ENCODE measurements at regions not wholly inside any gene's neighbourhood (a gene's known extent, or its start where the extent isn't known, plus 50 kb on each side); places are given as distances from the start of the nearest gene placed in this dataset.

DNA sequence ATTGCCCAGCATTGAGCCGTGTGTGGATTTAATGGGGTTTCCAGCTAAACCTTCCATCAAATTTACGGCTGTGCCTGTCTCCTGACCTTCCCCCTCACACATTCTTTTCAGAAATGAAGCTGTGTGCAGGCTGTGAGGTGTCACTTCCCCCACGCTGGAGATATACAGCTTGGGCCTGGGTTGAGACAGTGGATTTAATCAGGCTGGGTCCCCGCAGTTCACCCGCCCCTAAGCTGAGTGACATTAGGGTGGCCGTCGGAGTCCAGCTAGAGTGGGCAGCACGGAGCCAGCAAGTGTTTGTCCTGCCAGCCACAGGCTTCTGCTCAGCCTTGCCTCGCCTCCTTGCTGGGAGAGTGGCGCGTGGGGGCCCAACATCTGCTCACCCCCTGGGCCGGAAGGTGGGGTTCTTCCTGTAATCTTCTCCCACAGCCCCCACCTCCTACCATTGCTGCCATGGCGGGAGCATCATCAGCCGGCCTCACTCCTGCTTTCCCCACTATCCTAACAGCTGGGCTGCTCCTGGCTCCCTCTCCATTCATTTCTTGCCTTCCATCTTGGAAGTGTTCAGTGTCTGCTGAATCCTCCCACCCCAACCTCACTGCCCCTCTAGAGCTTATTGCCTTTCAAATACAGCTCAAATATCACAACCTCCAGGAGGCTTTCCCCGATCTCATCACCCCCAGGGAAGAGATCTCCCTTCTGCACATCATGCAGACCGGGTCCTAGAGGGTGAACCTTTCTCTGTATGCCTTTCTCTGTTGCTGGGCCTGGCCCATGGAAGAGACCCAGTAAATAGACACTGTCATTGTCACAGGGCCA is 149.0 kb downstream of the GLI2 start:
- no peak for DNase-seq

DNA sequence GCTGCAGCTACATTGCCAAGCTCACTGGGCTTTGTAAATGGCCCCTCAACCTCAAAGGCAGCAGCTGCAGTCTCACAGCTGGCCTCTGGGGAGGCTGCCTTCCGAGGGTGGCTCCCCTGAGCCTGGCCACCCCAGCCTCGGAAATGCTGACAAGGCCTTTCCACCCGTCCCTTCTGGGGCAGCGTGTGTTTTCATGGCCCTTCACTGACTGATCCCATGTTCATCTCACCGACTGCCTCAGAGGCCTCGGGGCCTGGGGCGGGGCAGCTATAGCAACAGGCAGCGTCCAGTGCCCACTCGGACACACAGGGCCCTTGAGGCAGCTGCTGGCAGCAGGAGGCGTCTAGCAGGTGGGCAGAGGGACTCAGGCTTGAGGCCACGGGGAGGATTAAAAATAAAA is 149.7 kb downstream of the GLI2 start:
- DNase-seq, result no peak

DNA sequence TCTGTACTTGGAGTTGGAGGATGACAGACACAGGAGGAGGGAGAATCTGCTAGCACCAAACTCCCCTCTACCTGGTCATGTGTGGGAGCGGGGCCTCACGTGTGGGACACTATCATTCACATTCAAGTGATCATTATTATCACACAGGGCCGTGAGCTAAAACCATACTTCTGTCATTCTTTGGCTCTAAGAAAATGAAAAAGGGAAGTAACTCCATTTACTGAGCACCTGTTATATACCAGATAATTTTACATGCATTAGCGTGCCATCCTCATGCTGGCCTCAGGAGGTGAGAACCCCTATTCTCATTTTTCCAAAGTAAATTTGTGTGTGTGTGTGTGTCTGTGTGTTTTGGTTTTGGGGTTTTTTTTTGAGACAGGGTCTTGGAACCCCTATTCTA is 150.1 kb downstream of the GLI2 start:
- no peak for DNase-seq

- no peak for DNase-seq
Measured at GRCh38 chr2:120886534-120887319, 151.1 kb downstream of the GLI2 start.

DNA sequence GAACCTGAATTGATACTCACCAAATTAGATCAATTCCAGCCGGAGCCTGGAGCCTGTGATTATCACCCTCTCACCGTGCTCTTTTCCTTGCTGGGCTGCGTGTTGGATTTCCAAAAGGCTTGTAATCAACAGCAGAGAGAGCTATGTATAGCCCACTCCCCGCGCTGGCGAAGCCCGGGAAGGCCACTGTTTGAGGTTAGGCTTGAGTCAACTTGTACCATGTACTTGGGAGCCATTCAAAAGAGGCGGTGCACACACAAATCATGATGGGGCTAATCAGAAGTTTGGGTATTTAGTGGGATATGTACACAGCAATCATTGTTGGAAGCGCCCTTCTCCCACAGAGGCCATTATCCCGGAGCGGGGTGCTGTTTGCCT is 151.6 kb downstream of the GLI2 start:
- DNase-seq, result no peak

- no peak for DNase-seq
Measured at GRCh38 chr2:120887741-120888231, 152.1 kb downstream of the GLI2 start.

GRCh38 chr2:120888851-120889250 is 153.2 kb downstream of the GLI2 start:
- DNase-seq, result no peak

DNA sequence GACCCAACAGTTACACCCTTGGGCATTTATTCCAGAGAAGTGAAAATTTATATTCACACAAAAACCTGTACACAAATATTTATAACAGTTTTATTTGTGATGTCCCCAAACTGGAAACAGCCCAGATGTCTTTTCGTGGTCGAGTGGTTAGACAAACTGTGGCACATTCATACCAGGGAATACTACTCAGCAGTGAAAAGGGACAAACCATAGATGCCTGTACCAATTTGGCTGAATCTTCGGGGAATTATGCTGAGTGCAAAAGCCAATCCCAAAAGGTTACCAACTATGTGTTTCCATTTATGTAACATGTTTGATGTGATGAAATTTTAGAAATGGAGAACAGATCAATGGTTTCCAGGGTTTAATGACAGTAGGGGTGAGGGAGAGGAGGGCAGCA is 154.3 kb downstream of the GLI2 start:
- no peak for DNase-seq

DNA sequence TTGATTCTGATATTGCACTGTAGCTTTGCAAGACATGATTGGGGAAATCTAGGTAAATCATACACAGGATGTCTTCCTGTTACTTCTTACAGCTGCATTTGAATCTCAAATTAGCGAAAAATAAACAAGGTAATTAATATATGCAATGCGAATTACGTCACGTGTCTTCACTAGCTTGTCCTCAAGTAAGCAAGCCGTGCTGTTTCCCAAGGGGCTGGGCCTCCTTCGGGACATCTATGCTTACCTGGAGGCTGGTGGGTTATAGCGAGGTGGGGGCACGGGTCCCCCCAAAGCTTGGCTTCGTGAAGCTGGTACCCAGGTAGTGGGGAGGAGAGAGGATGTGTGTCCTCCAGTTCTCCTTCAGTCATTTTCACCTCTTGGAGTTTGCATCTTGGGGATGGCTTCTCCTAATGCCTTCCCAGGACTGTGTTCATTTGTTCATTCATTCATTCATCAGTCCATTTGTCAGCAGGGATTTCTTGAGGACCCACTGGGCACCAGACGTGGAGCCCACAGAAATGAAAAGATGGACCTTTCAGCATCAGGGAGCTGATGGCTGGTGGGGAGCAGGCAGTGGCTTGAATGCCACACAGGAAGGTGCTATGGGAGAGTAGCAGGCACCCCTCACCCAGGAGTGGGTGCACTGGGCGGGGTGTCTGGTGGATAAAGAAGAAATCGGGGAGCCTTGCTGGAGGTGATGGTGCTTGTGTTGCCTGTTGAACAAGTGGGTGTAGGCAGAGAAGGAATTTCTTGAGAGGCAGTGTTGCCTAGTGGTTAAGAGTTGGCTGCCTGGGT is 155.1 kb downstream of the GLI2 start:
- DNase-seq, result no peak

- DNase-seq, result no peak
Measured at GRCh38 chr2:120892271-120892966, 156.8 kb downstream of the GLI2 start.

- DNase-seq, result no peak
Measured at GRCh38 chr2:120892967-120893667, 157.4 kb downstream of the GLI2 start.

DNA sequence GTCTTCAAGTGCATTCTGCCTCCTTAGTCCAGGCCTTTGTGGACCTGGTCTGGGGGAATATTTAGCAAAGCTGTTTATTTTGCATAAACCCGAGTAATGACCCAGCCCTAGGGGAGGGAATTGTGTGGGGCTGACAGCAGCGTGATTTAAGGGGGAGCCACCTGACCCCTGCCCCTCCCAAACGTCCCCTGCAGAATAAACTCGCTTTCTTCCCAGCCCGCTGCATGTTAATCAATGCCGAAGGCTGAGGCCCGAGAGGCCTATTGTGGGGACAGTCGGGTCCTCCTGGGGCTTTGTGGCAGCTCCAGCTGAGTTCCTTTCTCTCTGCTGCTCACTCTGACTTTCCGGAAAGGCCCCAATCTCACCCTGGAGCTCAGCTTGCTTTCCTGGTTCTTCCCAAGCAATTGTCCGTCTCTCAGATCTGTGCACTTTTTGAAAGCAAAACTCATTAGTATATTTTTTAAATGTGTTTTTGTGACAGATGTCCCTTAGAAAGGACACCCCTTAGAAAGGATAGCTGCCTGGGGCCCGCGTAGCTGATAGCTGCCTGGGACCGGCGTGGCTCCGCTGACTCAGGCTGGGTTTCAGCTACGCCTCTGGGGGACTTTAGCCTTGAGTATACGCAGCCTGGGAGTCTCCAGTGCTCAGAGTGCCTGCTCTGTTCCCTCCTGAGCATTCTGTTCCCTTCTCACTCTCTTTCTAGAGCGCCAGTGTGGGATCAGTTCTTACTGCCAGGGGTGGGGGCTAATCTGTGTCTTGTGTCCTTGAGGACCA is 158.3 kb downstream of the GLI2 start:
- DNase-seq, result no peak

- no peak for DNase-seq
Measured at GRCh38 chr2:120894966-120895365, 159.3 kb downstream of the GLI2 start.

GRCh38 chr2:120896126-120896525 is 160.5 kb downstream of the GLI2 start:
- DNase-seq, result no peak

GRCh38 chr2:120896901-120897300 is 161.2 kb downstream of the GLI2 start:
- DNase-seq, result no peak

GRCh38 chr2:120897399-120897798 is 161.7 kb downstream of the GLI2 start:
- no peak for DNase-seq

- DNase-seq, result no peak
Measured at GRCh38 chr2:120898496-120898895, 162.8 kb downstream of the GLI2 start.

- DNase-seq, result no peak
Measured at GRCh38 chr2:120898961-120899750, 163.5 kb downstream of the GLI2 start.

- no peak for DNase-seq
Measured at GRCh38 chr2:120899771-120900170, 164.1 kb downstream of the GLI2 start.

DNA sequence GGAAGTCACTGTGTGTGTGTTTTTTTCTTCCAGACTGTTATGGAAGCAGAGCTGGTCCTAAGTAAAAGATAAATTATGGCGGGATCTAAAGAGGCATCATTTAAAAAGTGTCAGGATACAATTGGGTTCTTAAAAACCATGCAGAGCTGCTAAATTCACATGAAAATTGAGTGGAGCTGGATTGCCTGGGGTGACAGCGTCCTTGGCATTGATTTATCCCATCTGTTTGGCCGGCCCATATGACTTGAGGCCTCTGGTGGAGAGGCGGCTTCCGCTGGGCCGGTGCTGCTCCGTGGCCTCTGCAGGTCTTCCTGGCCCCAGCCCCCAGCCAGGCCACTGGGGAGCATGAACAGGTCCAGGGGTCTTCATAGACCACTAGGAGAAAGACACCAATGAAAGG is 165.5 kb downstream of the GLI2 start:
- DNase-seq, result no peak

All from CD4-positive, alpha-beta T cell treated with Interleukin-4 for 1 hour (primary cell).